ENCODE measurements at regions not wholly inside any gene's neighbourhood (a gene's known extent, or its start where the extent isn't known, plus 50 kb on each side); places are given as distances from the start of the nearest gene placed in this dataset.

DNA sequence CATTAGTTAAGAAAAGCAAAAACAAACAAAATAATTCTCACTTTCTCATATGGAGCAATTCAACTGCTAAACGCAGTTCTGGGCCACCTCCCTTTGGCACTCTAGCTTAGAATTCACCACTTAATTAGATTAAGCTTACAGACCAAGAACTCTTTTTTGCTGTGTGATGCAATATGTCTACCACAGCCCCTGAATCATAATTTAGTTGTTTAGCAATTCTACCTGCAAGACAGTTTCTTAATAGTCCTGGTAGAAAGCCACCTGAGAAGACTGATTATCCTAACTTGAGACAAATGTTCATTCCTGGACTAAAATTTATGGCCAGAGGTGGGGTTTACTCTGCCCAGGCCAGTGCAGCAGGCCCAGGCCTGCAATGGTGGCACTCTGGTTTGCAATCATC lies 205.9 kb downstream of the HS3ST3A1 start:
- Histone ChIP-seq H3K4me1 (no peaks in the 10 kb centered on the region), H3K4me3 (no peak overlapping the region), H3K9me3 (peaks cover 2% of the 10 kb centered on the region; the same call in 1 of the 2 replicates), H3K27me3 (ENCODE audit: low read depth) (no peaks in the 10 kb centered on the region), H3K36me3 (replicated peaks) (no peaks in the 10 kb centered on the region)
- in situ Hi-C loops (cut with MboI; ENCODE audit: low sequenced_read_pairs): no loop called here
- no peak for DNase-seq (ENCODE audit: low spot score in 2 of 2)

DNA sequence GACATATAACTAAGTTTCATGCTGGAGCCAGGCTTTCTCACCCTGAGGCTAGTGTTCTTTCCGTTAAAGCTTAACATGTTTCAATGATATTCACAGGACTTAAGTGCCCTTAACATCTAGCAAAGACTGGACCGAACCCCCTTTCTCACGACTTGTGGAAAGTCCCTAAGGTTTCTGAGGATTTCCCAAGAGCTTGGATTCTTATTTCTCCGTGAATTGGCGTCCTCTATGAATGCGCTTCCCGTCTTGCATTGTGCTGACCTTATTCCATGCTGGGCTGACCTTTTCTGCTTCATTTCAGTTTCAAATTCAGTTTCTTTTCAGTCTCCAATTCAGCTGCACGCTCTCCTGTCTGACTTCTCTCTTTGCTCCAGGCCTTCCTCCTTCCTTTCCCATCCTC lies 206.4 kb downstream of the HS3ST3A1 start:
- Histone ChIP-seq H3K4me3 (no peak overlapping the region), H3K9me3 (peaks cover 2% of the 10 kb centered on the region; the same call in 1 of the 2 replicates), H3K4me1 (no peaks in the 10 kb centered on the region), H3K27me3 (ENCODE audit: low read depth) (no peaks in the 10 kb centered on the region), H3K36me3 (replicated peaks) (no peaks in the 10 kb centered on the region)
- DNase-seq (ENCODE audit: low spot score in 2 of 2): no peak
- in situ Hi-C loops (cut with MboI; ENCODE audit: low sequenced_read_pairs): no loop called here

DNA sequence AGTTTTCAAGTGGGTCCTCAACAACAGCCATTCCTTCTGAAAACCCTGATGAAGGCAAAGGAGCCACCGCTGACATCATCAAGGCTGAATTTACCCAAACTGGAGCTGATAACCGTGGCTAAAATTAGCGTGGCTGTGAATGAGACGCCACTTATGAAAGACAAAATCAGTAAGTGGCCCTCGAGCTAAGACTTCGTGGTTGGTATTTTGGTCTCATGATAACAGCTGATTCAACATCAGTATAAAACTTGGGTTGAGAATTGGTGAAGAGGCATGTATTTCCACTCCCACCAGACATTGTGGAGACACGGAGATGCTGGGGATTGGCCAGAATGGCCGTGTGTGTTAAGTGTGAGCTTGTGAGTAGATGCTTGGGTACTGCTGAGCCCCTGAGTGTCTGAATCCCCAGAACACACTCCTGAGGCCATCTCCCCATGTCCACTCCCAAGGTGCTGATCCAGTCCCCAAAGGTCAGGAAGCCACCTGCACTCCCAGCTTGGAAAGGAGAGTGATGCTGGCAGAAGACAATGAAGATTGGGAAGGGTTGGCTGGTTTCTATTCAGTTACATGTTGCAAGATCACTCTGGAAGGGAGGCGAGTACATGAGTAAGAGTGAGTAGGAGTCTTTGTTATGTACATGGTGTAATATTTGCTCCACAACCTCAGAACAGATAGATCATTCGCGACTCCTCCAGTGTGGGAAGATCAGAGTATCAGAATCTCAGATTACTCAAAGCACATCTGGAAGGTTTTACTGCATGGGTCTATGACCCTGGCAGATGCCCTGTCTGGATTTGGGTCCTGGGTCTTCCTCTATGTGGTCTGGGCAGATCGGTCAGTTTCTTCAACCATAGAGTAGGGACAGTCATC lies 207.7 kb downstream of the HS3ST3A1 start:
- no peaks in the 10 kb centered on the region for H3K27me3 ChIP-seq (ENCODE audit: low read depth)
- no peak for DNase-seq (ENCODE audit: low spot score in 2 of 2)
- no peaks in the 10 kb centered on the region for H3K4me1 ChIP-seq
- H3K9me3 ChIP-seq: peaks cover 2% of the 10 kb centered on the region; the same call in 1 of the 2 replicates
- H3K36me3 ChIP-seq (replicated peaks): no peaks in the 10 kb centered on the region
- no peak overlapping the region for H3K4me3 ChIP-seq
- in situ Hi-C loops (cut with MboI; ENCODE audit: low sequenced_read_pairs): no loop called here

DNA sequence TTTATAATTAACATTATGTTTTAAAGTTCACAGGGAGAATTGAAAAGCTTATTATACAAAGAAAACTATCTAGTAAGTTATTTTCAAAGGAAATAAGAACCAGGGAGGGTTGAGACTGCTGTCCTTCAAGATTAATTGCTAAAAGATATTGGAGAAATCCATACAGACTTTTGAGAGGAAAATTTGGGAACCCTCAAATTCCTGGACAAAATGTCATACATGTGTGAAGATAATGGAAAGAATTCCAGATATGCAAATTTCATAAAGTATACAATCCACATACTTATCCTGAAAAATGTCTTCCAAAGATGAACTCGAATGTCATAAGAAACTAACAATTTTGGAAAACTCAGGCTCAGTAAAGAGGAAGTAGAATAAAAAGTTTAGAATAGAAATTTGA lies 213.8 kb downstream of the HS3ST3A1 start:
- Histone ChIP-seq H3K9me3 (0 out of 2 replicates have a peak, but pooled peaks cover 2% of the 10 kb centered on the region), H3K36me3 (replicated peaks) (no peaks in the 10 kb centered on the region), H3K27me3 (ENCODE audit: low read depth) (no peaks in the 10 kb centered on the region), H3K4me3 (no peak overlapping the region), H3K4me1 (no peaks in the 10 kb centered on the region)
- in situ Hi-C loops (cut with MboI; ENCODE audit: low sequenced_read_pairs): no loop called here
- no peak for DNase-seq (ENCODE audit: low spot score in 2 of 2)

DNA sequence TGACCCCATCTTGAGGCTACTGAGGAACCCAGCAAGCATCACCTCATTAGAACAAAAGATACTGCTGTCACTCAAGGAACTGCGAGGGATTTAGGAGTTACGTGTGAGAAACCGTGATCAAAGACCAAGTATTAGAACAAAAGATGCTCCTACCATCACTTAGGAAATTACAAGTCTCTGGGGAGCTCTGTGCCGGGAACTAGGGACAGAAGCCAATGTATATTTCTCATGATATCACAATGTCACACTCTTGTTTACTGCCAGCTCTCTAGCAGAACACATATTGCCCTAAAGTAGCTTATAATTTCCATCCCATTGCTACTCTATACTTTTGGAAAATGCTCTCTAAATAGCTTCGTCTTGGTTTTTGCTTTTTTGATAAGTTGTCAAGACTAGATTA lies 214.5 kb downstream of the HS3ST3A1 start:
- 0 out of 2 replicates have a peak, but pooled peaks cover 2% of the 10 kb centered on the region for H3K9me3 ChIP-seq
- no peaks in the 10 kb centered on the region for H3K27me3 ChIP-seq (ENCODE audit: low read depth)
- in situ Hi-C loops (cut with MboI; ENCODE audit: low sequenced_read_pairs): no loop called here
- no peak overlapping the region for H3K4me3 ChIP-seq
- H3K36me3 ChIP-seq (replicated peaks): no peaks in the 10 kb centered on the region
- DNase-seq (ENCODE audit: low spot score in 2 of 2): no peak
- H3K4me1 ChIP-seq: no peaks in the 10 kb centered on the region

DNA sequence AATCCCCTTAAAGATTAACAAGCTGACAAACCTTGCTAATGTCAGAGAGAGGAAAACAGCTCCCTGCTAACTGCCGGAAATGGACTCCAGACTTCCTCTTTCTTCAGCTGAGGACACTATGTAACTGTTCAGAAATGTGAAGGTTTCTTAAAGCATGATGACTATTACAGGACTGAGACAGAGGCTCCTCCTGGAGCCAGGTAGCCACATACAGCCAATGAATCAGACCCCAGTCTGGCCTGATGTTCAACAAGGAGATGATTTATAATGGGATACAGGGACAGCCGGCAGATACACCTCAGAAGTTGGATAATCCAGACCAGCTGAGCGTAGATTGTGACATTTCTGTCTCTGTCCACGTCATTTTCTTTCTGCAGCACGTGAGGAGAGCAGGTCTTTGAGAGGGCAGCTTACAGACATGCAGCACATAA lies 216.2 kb downstream of the HS3ST3A1 start:
- no peaks in the 10 kb centered on the region for H3K9me3 ChIP-seq
- in situ Hi-C loops (cut with MboI; ENCODE audit: low sequenced_read_pairs): no loop called here
- no peaks in the 10 kb centered on the region for H3K27me3 ChIP-seq (ENCODE audit: low read depth)
- H3K36me3 ChIP-seq (replicated peaks): no peaks in the 10 kb centered on the region
- no peak for DNase-seq (ENCODE audit: low spot score in 2 of 2)
- no peak overlapping the region for H3K4me3 ChIP-seq
- no peaks in the 10 kb centered on the region for H3K4me1 ChIP-seq

DNA sequence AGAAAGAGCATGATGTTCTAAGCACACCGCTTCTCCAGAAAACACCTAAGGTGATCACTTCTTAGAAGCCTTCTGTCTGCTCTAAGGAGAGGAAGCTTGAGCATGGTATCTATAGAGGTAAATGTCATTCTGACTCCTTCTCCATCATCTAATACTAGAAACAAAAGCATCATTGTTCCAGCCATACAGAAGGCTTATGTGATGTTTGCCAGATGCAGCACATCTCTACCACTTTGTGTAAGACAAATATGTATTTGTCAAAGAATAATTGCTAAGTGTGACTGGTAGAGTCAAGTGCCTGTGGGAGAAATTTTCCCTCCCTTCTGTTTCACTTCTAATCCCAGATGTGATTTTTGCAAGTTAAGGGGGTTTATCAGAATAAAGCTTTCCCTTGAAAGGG lies 217.1 kb downstream of the HS3ST3A1 start:
- Histone ChIP-seq H3K36me3 (replicated peaks) (no peaks in the 10 kb centered on the region), H3K9me3 (no peaks in the 10 kb centered on the region), H3K4me3 (no peak overlapping the region), H3K4me1 (no peaks in the 10 kb centered on the region), H3K27me3 (ENCODE audit: low read depth) (no peaks in the 10 kb centered on the region)
- DNase-seq (ENCODE audit: low spot score in 2 of 2): no peak
- in situ Hi-C loops (cut with MboI; ENCODE audit: low sequenced_read_pairs): no loop called here

DNA sequence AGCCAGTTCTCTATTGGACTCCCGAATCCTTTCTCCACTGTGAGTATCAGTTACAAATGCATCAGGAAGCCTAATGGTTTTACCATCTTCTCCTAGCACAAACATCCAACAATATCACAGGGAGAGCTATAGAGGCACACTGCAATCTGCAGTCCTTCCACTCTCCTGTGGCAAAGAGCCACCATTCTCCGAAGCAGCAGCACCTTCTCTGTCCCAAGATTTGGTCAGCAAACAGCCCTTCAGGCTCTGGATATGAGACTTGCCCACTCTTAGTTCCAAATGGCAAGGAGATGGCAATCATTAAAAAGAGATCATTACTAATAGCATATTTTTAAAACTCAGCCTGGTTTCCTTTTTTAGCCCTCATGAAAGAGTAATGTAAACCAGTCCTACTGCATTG lies 223.4 kb downstream of the HS3ST3A1 start:
- in situ Hi-C loops (cut with MboI; ENCODE audit: low sequenced_read_pairs): no loop called here
- Histone ChIP-seq H3K4me3 (no peak overlapping the region), H3K9me3 (no peaks in the 10 kb centered on the region), H3K27me3 (ENCODE audit: low read depth) (no peaks in the 10 kb centered on the region), H3K36me3 (replicated peaks) (no peaks in the 10 kb centered on the region), H3K4me1 (no peaks in the 10 kb centered on the region)
- no peak for DNase-seq (ENCODE audit: low spot score in 2 of 2)

DNA sequence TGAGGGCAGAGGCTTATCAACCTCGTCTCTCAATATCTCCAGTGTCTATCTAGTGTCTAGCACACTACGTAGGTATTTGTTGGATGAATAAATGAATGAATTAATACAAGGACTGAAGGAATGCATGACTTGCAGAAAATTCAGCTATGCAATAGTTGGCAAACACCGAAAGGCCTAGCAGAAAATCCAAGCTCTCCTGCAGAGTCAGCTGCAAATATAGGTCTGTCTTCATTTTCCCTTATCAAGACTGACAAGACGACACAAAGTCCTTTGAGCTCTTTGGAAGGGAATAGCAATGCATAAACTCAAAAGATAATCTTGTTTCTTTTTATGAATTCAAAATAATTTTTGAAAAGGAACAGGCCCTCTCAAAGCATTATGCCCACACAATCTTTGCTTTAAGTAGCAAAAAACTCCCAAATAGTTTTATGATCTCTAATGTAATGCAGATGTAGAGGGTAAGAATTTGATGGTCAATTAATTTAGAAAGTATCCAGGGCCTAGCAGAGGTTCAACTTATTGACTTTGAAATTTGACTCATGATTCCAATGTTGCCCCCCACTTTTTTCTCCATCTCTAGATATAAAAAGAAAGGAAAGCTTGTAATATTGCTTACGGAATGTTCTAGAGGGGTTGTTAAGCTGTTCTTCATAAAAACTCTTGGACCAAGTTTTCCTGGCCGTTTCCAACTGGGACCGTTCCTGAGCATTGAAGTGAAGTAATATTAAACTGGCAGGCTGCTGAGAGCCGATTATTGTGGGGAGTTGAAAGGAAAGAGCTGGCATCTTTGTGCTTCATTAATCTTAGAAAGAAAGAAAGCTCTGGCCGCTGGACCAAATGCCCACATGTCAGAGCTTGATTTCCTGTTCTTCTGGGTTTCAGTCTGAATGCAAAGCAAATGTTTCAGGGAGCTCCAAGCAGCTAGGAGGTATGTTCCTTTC lies 227.3 kb downstream of the HS3ST3A1 start:
- Histone ChIP-seq H3K9me3 (no peaks in the 10 kb centered on the region), H3K4me1 (no peaks in the 10 kb centered on the region), H3K36me3 (replicated peaks) (no peaks in the 10 kb centered on the region), H3K27me3 (ENCODE audit: low read depth) (no peaks in the 10 kb centered on the region), H3K4me3 (no peak overlapping the region)
- no peak for DNase-seq (ENCODE audit: low spot score in 2 of 2)
- in situ Hi-C loops (cut with MboI; ENCODE audit: low sequenced_read_pairs): no loop called here

DNA sequence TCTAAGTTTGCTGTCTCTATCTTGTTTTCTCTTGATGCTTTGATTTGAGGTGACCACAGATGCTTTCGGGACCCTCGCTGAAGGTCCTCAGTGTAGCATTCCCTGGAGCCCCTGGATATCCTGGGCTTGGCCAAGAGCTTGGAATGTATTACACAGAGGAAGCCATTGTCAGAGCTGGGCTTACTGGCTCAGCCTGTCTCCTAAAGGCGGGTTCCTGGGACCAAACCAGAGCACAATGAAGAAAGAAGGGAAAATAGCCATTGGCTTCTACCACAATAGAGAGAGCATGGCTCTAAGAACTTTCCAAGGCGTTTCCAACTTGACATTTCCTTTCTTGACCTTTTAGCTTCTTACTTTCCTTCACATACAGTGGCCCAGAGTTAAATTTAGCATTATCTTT lies 229.3 kb downstream of the HS3ST3A1 start:
- no peaks in the 10 kb centered on the region for H3K9me3 ChIP-seq

DNA sequence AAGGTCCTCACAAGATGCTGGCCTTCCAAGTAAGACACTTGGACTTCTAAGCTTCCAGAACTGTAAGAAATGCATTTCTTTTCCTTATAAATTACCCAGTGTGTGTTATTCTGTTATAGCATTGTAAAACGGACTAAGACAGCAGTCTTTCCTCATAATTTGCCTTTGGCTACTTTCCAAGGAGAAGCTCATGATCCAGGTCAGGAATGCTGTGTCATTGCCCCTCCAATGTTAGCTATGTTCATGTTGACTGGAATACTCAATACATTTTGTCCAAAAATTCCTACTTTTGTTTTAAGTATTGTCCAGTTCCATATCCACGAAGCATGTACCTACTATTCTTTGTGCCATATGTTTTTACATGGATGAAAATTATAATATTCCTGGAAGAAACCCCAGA lies 234.6 kb downstream of the HS3ST3A1 start:
- in situ Hi-C loops (cut with MboI; ENCODE audit: low sequenced_read_pairs): no loop called here
- DNase-seq (ENCODE audit: low spot score in 2 of 2): no peak
- Histone ChIP-seq H3K4me3 (no peak overlapping the region), H3K27me3 (ENCODE audit: low read depth) (no peaks in the 10 kb centered on the region), H3K4me1 (no peaks in the 10 kb centered on the region), H3K9me3 (no peaks in the 10 kb centered on the region), H3K36me3 (replicated peaks) (no peaks in the 10 kb centered on the region)

More for the DNA sequence above, 229.3 kb downstream of the HS3ST3A1 start:
- Histone ChIP-seq H3K4me1 (no peaks in the 10 kb centered on the region), H3K27me3 (ENCODE audit: low read depth) (no peaks in the 10 kb centered on the region), H3K36me3 (replicated peaks) (no peaks in the 10 kb centered on the region), H3K4me3 (no peak overlapping the region)
- in situ Hi-C loops (cut with MboI; ENCODE audit: low sequenced_read_pairs): no loop called here
- no peak for DNase-seq (ENCODE audit: low spot score in 2 of 2)

DNA sequence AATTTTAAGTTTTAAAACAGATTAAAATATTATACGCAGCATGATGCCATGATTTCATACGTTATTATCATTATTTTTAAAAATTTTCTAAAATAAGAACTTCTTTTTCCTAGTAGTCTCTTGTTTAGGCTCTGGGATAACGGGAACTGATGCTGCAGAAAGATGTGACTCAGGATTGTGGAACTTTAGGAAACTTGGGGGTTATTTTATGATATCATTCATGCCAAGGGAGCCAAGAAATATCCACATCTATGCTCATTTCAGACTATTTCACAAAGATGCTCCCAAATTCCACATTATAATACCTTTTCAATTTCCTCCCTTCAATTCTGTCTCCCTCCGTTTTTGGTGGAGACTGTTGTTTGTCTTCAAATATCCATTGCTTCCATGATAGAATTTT lies 236.4 kb downstream of the HS3ST3A1 start:
- in situ Hi-C loops (cut with MboI; ENCODE audit: low sequenced_read_pairs): no loop called here
- no peak for DNase-seq (ENCODE audit: low spot score in 2 of 2)
- Histone ChIP-seq H3K27me3 (ENCODE audit: low read depth) (no peaks in the 10 kb centered on the region), H3K36me3 (replicated peaks) (no peaks in the 10 kb centered on the region), H3K4me3 (no peak overlapping the region), H3K9me3 (no peaks in the 10 kb centered on the region), H3K4me1 (no peaks in the 10 kb centered on the region)

DNA sequence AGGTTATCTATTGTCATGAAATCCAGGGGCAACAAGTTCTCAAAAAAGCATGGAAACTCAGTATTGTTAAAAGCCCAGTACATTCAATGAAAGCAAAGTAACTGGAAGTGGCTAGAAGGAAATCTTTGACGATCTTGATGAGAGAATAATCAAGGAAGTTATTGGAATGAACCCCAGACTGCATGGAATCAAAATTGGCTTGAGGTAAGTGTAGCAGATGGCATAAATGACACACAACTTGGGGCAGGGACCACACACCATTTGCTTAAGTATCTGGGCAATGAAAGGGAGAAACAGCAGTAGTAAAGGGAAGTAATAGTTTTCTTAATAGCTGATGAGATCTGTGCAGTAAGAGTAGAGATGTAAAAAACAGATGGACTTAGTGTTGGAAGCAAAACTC lies 238.0 kb downstream of the HS3ST3A1 start:
- no peak for DNase-seq (ENCODE audit: low spot score in 2 of 2)
- no peaks in the 10 kb centered on the region for H3K9me3 ChIP-seq
- in situ Hi-C loops (cut with MboI; ENCODE audit: low sequenced_read_pairs): no loop called here

More for the DNA sequence above, 238.0 kb downstream of the HS3ST3A1 start:
- no peak overlapping the region for H3K4me3 ChIP-seq
- no peaks in the 10 kb centered on the region for H3K36me3 ChIP-seq (replicated peaks)
- H3K4me1 ChIP-seq: no peaks in the 10 kb centered on the region
- H3K27me3 ChIP-seq (ENCODE audit: low read depth): no peaks in the 10 kb centered on the region

All from HAP-1 (cell line).